SK-N-SH treated with all-trans-retinoic acid at 6 μM for 48 hours (cell line): ENCODE measurements at regions not wholly inside any gene's neighbourhood (a gene's known extent, or its start where the extent isn't known, plus 50 kb on each side); places are given as distances from the start of the nearest gene placed in this dataset.

Experiments
- ATAC-seq: fragments of 200-7000 bp; cut with Tn5 transposase; 3 replicates; pipeline ENCODE4 v1.9.1; 2020; ENCODE audit warnings: mild to moderate bottlenecking, moderate library complexity
- BACH2 ChIP-seq: fragments of 250-450 bp; sonication (Bioruptor Pico); IDR thresholded peaks from 2 replicates; pipeline ENCODE4 v1.9.0; 2021; ENCODE audit warnings: mild to moderate bottlenecking, borderline replicate concordance
- CREB5 ChIP-seq: fragments of 250-450 bp; sonication (Bioruptor Pico); IDR thresholded peaks from 2 replicates; pipeline ENCODE4 v1.5.1; 2020; ENCODE audit warnings: low read depth, mild to moderate bottlenecking, moderate library complexity
- CSRNP3 ChIP-seq: fragments of 250-450 bp; sonication (Bioruptor Pico); IDR thresholded peaks from 2 replicates; pipeline ENCODE4 v1.5.1; 2021; ENCODE audit warnings: mild to moderate bottlenecking, moderate library complexity
- ESRRG ChIP-seq: fragments of 250-450 bp; sonication (Bioruptor Pico); IDR thresholded peaks from 2 replicates; pipeline ENCODE4 v1.6.1; 2021; ENCODE audit warnings: mild to moderate bottlenecking
- GLIS3 ChIP-seq: fragments of 250-450 bp; sonication (Bioruptor Pico); IDR thresholded peaks from 2 replicates; pipeline ENCODE4 v1.5.0; 2020; ENCODE audit warnings: mild to moderate bottlenecking, moderate library complexity
- ISL1 ChIP-seq: fragments of 250-450 bp; sonication (Bioruptor Pico); IDR thresholded peaks from 2 replicates; pipeline ENCODE4 v2.1.2; 2022; ENCODE audit warnings: mild to moderate bottlenecking, moderate library complexity
- OSR1 ChIP-seq: fragments of 250-450 bp; sonication (Bioruptor Pico); IDR thresholded peaks from 2 replicates; pipeline ENCODE4 v1.8.0; 2022; ENCODE audit warnings: moderate library complexity, mild to moderate bottlenecking, inconsistent platforms
- PATZ1 ChIP-seq: fragments of 250-450 bp; sonication (Bioruptor Pico); IDR thresholded peaks from 2 replicates; pipeline ENCODE4 v1.8.0; 2020; ENCODE audit warnings: mild to moderate bottlenecking, moderate library complexity, borderline replicate concordance
- PPARA ChIP-seq: fragments of 250-450 bp; sonication (Bioruptor Pico); IDR thresholded peaks from 2 replicates; pipeline ENCODE4 v1.5.0; 2020; ENCODE audit warnings: mild to moderate bottlenecking, borderline replicate concordance
- SNAI2 ChIP-seq: fragments of 250-450 bp; sonication (Bioruptor Pico); IDR thresholded peaks from 2 replicates; pipeline ENCODE4 v1.5.0; 2020; ENCODE audit warnings: mild to moderate bottlenecking, moderate library complexity
- TCF4 ChIP-seq: fragments of 250-450 bp; sonication (Bioruptor Pico); IDR thresholded peaks from 2 replicates; pipeline ENCODE4 v1.8.0; 2021; ENCODE audit warnings: mild to moderate bottlenecking, moderate library complexity, borderline replicate concordance
- TOX ChIP-seq: fragments of 250-450 bp; sonication (Bioruptor Pico); IDR thresholded peaks from 2 replicates; pipeline ENCODE4 v1.8.0; 2021; ENCODE audit warnings: mild to moderate bottlenecking, moderate library complexity, borderline replicate concordance
- TSHZ2 ChIP-seq: fragments of 250-450 bp; sonication (Bioruptor Pico); IDR thresholded peaks from 2 replicates; pipeline ENCODE4 v1.5.0; 2020; ENCODE audit warnings: mild to moderate bottlenecking, moderate library complexity
- ZFP30 ChIP-seq: fragments of 450-650 bp; formaldehyde crosslinking; IDR thresholded peaks from 2 replicates; pipeline ENCODE4 v1.5.0; 2022; ENCODE audit warnings: mild to moderate bottlenecking, moderate library complexity
- ZNF70 ChIP-seq: fragments of 450-650 bp; formaldehyde crosslinking; IDR thresholded peaks from 2 replicates; pipeline ENCODE4 v1.5.0; 2020; ENCODE audit warnings: mild to moderate bottlenecking, moderate library complexity

- TF ChIP-seq CREB5 (CRISPR knock-in tag), result no peak
Measured at GRCh38 chr7:42575171-42575570, 336.7 kb downstream of the C7orf25 start (continued).

- ATAC-seq, result no peak
Measured at GRCh38 chr7:42574685-42575084, 337.2 kb downstream of the C7orf25 start.

GRCh38 chr7:42573881-42574672 is 337.1 kb upstream of the GLI3 start:
- TF ChIP-seq SNAI2 (CRISPR knock-in tag), result no peak
- no peak for TF ChIP-seq ZFP30
- TF ChIP-seq ISL1, result no peak
- TF ChIP-seq PPARA, result no peak
- TF ChIP-seq, all 23 proteins: peak for 0
- ATAC-seq, result no peak

More at GRCh38 chr7:42574685-42575084, 337.2 kb downstream of the C7orf25 start:
- TF ChIP-seq OSR1 (CRISPR knock-in tag), result no peak
- no peak for TF ChIP-seq TSHZ2 (CRISPR knock-in tag)
- no peak for TF ChIP-seq PPARA

- no peak for ATAC-seq
- TF ChIP-seq TCF4 (CRISPR knock-in tag) (no peak), TSHZ2 (CRISPR knock-in tag) (no peak), TOX (CRISPR knock-in tag) (no peak), ZNF70 (CRISPR knock-in tag) (no peak), ESRRG (CRISPR knock-in tag) (no peak), OSR1 (CRISPR knock-in tag) (no peak), SNAI2 (CRISPR knock-in tag) (no peak), ISL1 (no peak), GLIS3 (no peak), CSRNP3 (CRISPR knock-in tag) (no peak), BACH2 (CRISPR knock-in tag) (no peak), PPARA (no peak), CREB5 (CRISPR knock-in tag) (no peak)
Measured at GRCh38 chr7:42572561-42572960, 335.6 kb upstream of the GLI3 start.

- TF ChIP-seq PATZ1 (CRISPR knock-in tag) (no peak), ISL1 (no peak), ZFP30 (no peak), SNAI2 (CRISPR knock-in tag) (no peak)
- ATAC-seq, result no peak
Measured at GRCh38 chr7:42572056-42572455, 335.0 kb upstream of the GLI3 start.
